Liver (tissue), 8 donors: ENCODE measurements at regions not wholly inside any gene's neighbourhood (a gene's known extent, or its start where the extent isn't known, plus 50 kb on each side); places are given as distances from the start of the nearest gene placed in this dataset.

Experiments used
- DNase-seq: peaks from one replicate; pipeline ENCODE4 v3.0.0-alpha.2; 2017; ENCODE audit warnings: low spot score
- H3K27ac ChIP-seq, 2 donors: one replicate each; pipeline ENCODE4 v1.7.0; 2013; ENCODE audit warnings: inconsistent platforms in 2 of 2, low read length in 2 of 2, control low read depth in 1 of 2, low read depth in 1 of 2, mild to moderate bottlenecking in 1 of 2
- H3K27me3 ChIP-seq, 4 donors: one replicate each; pipeline versions ENCODE4 v1.6.1 to v1.7.0; 2013; ENCODE audit warnings: low read length in 3 of 4, inconsistent platforms in 1 of 4, mild to moderate bottlenecking in 1 of 4, moderate library complexity in 1 of 4; ENCODE audit not compliant: control insufficient read depth in 4 of 4, insufficient read depth in 4 of 4
- H3K36me3 ChIP-seq, 4 donors: one replicate each; pipeline versions ENCODE4 v1.6.1 to v1.7.0; 2013; ENCODE audit warnings: low read length in 3 of 4, mild to moderate bottlenecking in 3 of 4, low read depth in 1 of 4, moderate library complexity in 1 of 4; ENCODE audit not compliant: control insufficient read depth in 4 of 4, insufficient read depth in 3 of 4
- H3K4me1 ChIP-seq, 4 donors: one replicate each; pipeline versions ENCODE4 v1.6.1 to v1.7.0; 2013; ENCODE audit warnings: low read length in 3 of 4, mild to moderate bottlenecking in 3 of 4, moderate library complexity in 1 of 4; ENCODE audit not compliant: control insufficient read depth in 4 of 4, insufficient read depth in 4 of 4
- H3K4me3 ChIP-seq, 3 donors: one replicate each; pipeline versions ENCODE4 v1.6.1 to v1.7.0; 2013; ENCODE audit warnings: low read length in 3 of 3, control low read depth in 1 of 3, low read depth in 1 of 3, mild to moderate bottlenecking in 1 of 3
- H3K9ac ChIP-seq, 2 donors: one replicate each; pipeline ENCODE4 v1.7.0; 2013; ENCODE audit warnings: low read length in 2 of 2, mild to moderate bottlenecking in 2 of 2, moderate library complexity in 2 of 2, control low read depth in 1 of 2, low read depth in 1 of 2
- H3K9me3 ChIP-seq, 4 donors: one replicate each; pipeline versions ENCODE4 v1.6.1 to v1.7.0; 2013; ENCODE audit warnings: low read length in 3 of 4; ENCODE audit not compliant: control insufficient read depth in 4 of 4
- EGR1 ChIP-seq, 2 donors: IDR thresholded peaks; 2 replicates each; pipeline ENCODE4 v1.6.1; 2016 to 2018; ENCODE audit warnings: antibody characterized with exemption in 2 of 2, low read depth in 2 of 2
- FOXA1 ChIP-seq: IDR thresholded peaks from 2 replicates; pipeline ENCODE4 v1.6.1; 2016; ENCODE audit warnings: antibody characterized with exemption
- FOXA2 ChIP-seq: IDR thresholded peaks from 2 replicates; pipeline ENCODE4 v1.6.1; 2016; ENCODE audit warnings: antibody characterized with exemption
- HNF4A ChIP-seq, 2 donors: conservative IDR thresholded peaks; 2 replicates each; pipeline ENCODE4 v1.6.1; 2016; ENCODE audit warnings: antibody characterized with exemption in 2 of 2, mild to moderate bottlenecking in 2 of 2
- HNF4G ChIP-seq: IDR thresholded peaks from 2 replicates; pipeline ENCODE4 v1.6.1; 2016; ENCODE audit warnings: antibody characterized with exemption
- JUND ChIP-seq, 2 donors: IDR thresholded peaks; 2 replicates each; pipeline ENCODE4 v1.6.1; 2016; ENCODE audit warnings: antibody characterized with exemption in 2 of 2
- NR2F2 ChIP-seq: IDR thresholded peaks from 2 replicates; pipeline ENCODE4 v1.6.1; 2016; ENCODE audit warnings: antibody characterized with exemption
- RAD21 ChIP-seq, 2 donors: IDR thresholded peaks; 2 replicates each; pipeline ENCODE4 v1.6.1; 2016; ENCODE audit warnings: antibody characterized with exemption in 2 of 2, mild to moderate bottlenecking in 2 of 2
- RXRA ChIP-seq, 2 donors: IDR thresholded peaks; 2 replicates each; pipeline ENCODE4 v1.6.1; 2017 to 2018; ENCODE audit warnings: antibody characterized with exemption in 2 of 2, mild to moderate bottlenecking in 1 of 2
- SP1 ChIP-seq: IDR thresholded peaks from 2 replicates; pipeline ENCODE4 v1.6.1; 2018; ENCODE audit warnings: antibody characterized with exemption, mild to moderate bottlenecking
- TAF1 ChIP-seq: conservative IDR thresholded peaks from 2 replicates; pipeline ENCODE4 v1.6.1; 2016; ENCODE audit warnings: antibody characterized with exemption, mild to moderate bottlenecking
- WGBS: extraction: QIAGEN DNeasy Blood & Tissue Kit; methylation state at CpG from one replicate; pipeline ENCODE4 v1.1.7; 2013; 5-methylcytosine and 5-hydroxymethylcytosine counted together
- TF ChIP-seq, protein P1 (sequence below): IDR thresholded peaks from 2 replicates; pipeline ENCODE4 v1.6.1; 2016; ENCODE audit warnings: antibody characterized with exemption, mild to moderate bottlenecking
- TF ChIP-seq, protein P2 (sequence below): fragments of 150-350 bp; IDR thresholded peaks from 2 replicates; pipeline ENCODE4 v1.5.1; 2017; ENCODE audit warnings: improper control_type of control experiment, low read depth, low read length; ENCODE audit not compliant: missing input control
- TF ChIP-seq, protein P3 (sequence below): IDR thresholded peaks from 2 replicates; pipeline ENCODE4 v1.6.1; 2016; ENCODE audit warnings: antibody characterized with exemption
- donor health status: healthy.
- donor health status: healthy.
- donor health status: healthy.
- donor health status: healthy.
- donor health status: healthy.

DNA sequence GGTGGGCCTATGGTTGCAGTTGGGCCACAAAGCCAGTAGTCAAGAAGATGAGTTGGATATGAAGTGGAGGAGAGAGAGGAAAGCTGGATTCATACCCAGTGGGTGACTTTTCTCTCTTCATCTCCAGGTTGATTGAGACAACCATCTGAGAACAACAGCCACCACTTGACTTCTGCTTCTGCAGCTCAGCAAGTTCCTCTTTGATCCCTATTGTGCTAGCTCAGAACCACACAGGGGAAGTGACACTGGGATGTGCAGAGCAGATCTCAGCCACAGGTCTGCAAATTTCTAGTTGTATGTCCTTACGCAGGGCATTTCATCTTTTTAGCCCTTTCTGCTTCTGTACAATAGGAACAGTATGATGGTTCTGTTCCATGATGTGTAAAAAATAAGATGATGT, 459.2 kb upstream of the ARRDC4 start:
- Histone ChIP-seq H3K27me3 (peaks cover 0 to 3% (median 0%) of the 10 kb centered on the region in 4 donors), H3K36me3 (no peaks in the 10 kb centered on the region), H3K9ac (no peak overlapping the region), H3K4me3 (no peak overlapping the region), H3K4me1 (no peaks in the 10 kb centered on the region), H3K9me3 (no peaks in the 10 kb centered on the region), H3K27ac (no peak overlapping the region)
- no peak for DNase-seq
- TF ChIP-seq NR2F2 (no peak), TAF1 (no peak)
- 84% methylated on average over 1 of the region's 1 CpG for WGBS

- Histone ChIP-seq H3K4me3 (no peak overlapping the region), H3K4me1 (no peaks in the 10 kb centered on the region), H3K9ac (no peak overlapping the region), H3K36me3 (no peaks in the 10 kb centered on the region), H3K9me3 (no peaks in the 10 kb centered on the region), H3K27ac (no peak overlapping the region), H3K27me3 (peaks cover 0 to 3% (median 0%) of the 10 kb centered on the region in 4 donors)
- no peak for TF ChIP-seq HNF4A (conservative IDR thresholded peaks at IDR 0.05)
- no peak for TF ChIP-seq FOXA2
- no peak for TF ChIP-seq JUND (IDR thresholded peaks at IDR 0.05)
- TF ChIP-seq SP1, result no peak
- no peak for DNase-seq
- WGBS, result 76% methylated on average over 2 of the region's 2 CpGs
Measured at GRCh38 chr15:97502038-97502437, 458.5 kb upstream of the ARRDC4 start.

GRCh38 chr15:97504031-97504792, 456.3 kb upstream of the ARRDC4 start:
- H3K9me3 ChIP-seq, result no peaks in the 10 kb centered on the region
- 59% methylated on average over 6 of the region's 6 CpGs for WGBS
- H3K27me3 ChIP-seq, result peaks cover 0 to 2% (median 0%) of the 10 kb centered on the region in 4 donors
- TF ChIP-seq HNF4G, result no peak
- TF ChIP-seq RAD21 (IDR thresholded peaks at IDR 0.05), result no peak
- no peak for TF ChIP-seq EGR1 (IDR thresholded peaks at IDR 0.05; ENCODE audit: low read depth in 2 of 2)
- TF ChIP-seq TAF1, result no peak
- TF ChIP-seq, protein P1, sequence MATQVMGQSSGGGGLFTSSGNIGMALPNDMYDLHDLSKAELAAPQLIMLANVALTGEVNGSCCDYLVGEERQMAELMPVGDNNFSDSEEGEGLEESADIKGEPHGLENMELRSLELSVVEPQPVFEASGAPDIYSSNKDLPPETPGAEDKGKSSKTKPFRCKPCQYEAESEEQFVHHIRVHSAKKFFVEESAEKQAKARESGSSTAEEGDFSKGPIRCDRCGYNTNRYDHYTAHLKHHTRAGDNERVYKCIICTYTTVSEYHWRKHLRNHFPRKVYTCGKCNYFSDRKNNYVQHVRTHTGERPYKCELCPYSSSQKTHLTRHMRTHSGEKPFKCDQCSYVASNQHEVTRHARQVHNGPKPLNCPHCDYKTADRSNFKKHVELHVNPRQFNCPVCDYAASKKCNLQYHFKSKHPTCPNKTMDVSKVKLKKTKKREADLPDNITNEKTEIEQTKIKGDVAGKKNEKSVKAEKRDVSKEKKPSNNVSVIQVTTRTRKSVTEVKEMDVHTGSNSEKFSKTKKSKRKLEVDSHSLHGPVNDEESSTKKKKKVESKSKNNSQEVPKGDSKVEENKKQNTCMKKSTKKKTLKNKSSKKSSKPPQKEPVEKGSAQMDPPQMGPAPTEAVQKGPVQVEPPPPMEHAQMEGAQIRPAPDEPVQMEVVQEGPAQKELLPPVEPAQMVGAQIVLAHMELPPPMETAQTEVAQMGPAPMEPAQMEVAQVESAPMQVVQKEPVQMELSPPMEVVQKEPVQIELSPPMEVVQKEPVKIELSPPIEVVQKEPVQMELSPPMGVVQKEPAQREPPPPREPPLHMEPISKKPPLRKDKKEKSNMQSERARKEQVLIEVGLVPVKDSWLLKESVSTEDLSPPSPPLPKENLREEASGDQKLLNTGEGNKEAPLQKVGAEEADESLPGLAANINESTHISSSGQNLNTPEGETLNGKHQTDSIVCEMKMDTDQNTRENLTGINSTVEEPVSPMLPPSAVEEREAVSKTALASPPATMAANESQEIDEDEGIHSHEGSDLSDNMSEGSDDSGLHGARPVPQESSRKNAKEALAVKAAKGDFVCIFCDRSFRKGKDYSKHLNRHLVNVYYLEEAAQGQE, result no peak
- TF ChIP-seq, protein P2, sequence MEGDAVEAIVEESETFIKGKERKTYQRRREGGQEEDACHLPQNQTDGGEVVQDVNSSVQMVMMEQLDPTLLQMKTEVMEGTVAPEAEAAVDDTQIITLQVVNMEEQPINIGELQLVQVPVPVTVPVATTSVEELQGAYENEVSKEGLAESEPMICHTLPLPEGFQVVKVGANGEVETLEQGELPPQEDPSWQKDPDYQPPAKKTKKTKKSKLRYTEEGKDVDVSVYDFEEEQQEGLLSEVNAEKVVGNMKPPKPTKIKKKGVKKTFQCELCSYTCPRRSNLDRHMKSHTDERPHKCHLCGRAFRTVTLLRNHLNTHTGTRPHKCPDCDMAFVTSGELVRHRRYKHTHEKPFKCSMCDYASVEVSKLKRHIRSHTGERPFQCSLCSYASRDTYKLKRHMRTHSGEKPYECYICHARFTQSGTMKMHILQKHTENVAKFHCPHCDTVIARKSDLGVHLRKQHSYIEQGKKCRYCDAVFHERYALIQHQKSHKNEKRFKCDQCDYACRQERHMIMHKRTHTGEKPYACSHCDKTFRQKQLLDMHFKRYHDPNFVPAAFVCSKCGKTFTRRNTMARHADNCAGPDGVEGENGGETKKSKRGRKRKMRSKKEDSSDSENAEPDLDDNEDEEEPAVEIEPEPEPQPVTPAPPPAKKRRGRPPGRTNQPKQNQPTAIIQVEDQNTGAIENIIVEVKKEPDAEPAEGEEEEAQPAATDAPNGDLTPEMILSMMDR, result no peak
- no peak for TF ChIP-seq SP1
- TF ChIP-seq FOXA1, result no peak
- TF ChIP-seq RXRA (IDR thresholded peaks at IDR 0.05), result no peak
- no peak for TF ChIP-seq JUND (IDR thresholded peaks at IDR 0.05)
- no peak for TF ChIP-seq FOXA2
- TF ChIP-seq, protein P3, sequence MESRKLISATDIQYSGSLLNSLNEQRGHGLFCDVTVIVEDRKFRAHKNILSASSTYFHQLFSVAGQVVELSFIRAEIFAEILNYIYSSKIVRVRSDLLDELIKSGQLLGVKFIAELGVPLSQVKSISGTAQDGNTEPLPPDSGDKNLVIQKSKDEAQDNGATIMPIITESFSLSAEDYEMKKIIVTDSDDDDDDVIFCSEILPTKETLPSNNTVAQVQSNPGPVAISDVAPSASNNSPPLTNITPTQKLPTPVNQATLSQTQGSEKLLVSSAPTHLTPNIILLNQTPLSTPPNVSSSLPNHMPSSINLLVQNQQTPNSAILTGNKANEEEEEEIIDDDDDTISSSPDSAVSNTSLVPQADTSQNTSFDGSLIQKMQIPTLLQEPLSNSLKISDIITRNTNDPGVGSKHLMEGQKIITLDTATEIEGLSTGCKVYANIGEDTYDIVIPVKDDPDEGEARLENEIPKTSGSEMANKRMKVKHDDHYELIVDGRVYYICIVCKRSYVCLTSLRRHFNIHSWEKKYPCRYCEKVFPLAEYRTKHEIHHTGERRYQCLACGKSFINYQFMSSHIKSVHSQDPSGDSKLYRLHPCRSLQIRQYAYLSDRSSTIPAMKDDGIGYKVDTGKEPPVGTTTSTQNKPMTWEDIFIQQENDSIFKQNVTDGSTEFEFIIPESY, result no peak
- no peak for TF ChIP-seq NR2F2
- H3K9ac ChIP-seq, result no peak overlapping the region
- no peak overlapping the region for H3K27ac ChIP-seq
- no peaks in the 10 kb centered on the region for H3K36me3 ChIP-seq
- no peak overlapping the region for H3K4me3 ChIP-seq
- no peak for DNase-seq
- H3K4me1 ChIP-seq, result no peaks in the 10 kb centered on the region
